ENCODE measurements at regions not wholly inside any gene's neighbourhood (a gene's known extent, or its start where the extent isn't known, plus 50 kb on each side); places are given as distances from the start of the nearest gene placed in this dataset.

DNA sequence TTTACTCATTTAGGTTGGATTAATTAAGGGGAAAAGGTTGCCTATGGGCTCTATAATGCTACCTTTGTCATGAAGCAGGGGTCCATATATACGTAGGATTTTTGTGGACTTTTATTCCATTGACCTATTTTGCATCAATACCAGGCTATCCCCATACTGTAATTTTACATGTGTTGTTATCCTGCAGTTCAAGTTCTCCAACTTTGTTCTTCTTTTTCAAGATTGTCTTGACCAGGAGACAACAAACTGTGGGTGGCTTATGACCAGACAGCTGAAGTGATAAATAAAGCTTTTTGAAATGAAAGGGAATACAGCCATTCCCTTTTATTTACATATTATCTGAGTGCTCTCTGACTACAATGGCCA is 345.7 kb downstream of the BARHL2 start:
- TF ChIP-seq, protein P1, sequence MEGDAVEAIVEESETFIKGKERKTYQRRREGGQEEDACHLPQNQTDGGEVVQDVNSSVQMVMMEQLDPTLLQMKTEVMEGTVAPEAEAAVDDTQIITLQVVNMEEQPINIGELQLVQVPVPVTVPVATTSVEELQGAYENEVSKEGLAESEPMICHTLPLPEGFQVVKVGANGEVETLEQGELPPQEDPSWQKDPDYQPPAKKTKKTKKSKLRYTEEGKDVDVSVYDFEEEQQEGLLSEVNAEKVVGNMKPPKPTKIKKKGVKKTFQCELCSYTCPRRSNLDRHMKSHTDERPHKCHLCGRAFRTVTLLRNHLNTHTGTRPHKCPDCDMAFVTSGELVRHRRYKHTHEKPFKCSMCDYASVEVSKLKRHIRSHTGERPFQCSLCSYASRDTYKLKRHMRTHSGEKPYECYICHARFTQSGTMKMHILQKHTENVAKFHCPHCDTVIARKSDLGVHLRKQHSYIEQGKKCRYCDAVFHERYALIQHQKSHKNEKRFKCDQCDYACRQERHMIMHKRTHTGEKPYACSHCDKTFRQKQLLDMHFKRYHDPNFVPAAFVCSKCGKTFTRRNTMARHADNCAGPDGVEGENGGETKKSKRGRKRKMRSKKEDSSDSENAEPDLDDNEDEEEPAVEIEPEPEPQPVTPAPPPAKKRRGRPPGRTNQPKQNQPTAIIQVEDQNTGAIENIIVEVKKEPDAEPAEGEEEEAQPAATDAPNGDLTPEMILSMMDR (IDR thresholded peaks at IDR 0.05), result no peak
- TF ChIP-seq POLR2AphosphoS5 (IDR thresholded peaks at IDR 0.05) (no peak), POLR2A (IDR thresholded peaks at IDR 0.05) (no peak), EP300 (IDR thresholded peaks at IDR 0.05; ENCODE audit: low read depth) (no peak)

All from transverse colon (tissue), 4 donors.